NCI-H69 (cell line): ENCODE measurements at regions not wholly inside any gene's neighbourhood (a gene's known extent, or its start where the extent isn't known, plus 50 kb on each side); places are given as distances from the start of the nearest gene placed in this dataset.

ENCODE experiments used
- DNase-seq: peaks from one replicate; lab custom pipeline; 2025; lab: John Stamatoyannopoulos, UW

DNA sequence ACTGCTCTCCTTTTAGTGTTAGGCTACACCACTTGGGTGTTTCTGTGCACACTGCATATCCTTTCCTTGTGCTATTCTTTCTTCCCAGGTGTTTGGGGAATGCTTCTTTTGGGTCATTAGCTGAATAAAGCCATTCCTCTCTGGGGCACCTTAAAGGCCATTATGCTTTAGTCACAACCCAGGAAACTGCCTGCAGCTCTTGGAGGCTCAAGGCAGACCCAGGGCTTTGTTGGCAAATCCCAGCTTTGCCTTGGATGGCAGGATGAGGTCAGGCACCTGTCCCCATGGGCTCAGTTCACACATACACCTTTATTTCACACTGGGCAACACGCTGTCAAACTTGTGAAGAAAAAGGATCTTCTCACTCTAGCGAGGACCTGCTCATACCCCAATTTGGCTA is 460.6 kb downstream of the CCSER2 start:
- DNase-seq: peak; percentile 70

GRCh38 chr10:84798312-84798711 is 469.9 kb downstream of the CCSER2 start:
- no peak for DNase-seq

- DNase-seq: no peak
These were observed 472.8 kb downstream of the CCSER2 start for GRCh38 chr10:84801156-84801555.

- DNase-seq: no peak
These were observed 473.5 kb downstream of the CCSER2 start for GRCh38 chr10:84801916-84802315.

DNA sequence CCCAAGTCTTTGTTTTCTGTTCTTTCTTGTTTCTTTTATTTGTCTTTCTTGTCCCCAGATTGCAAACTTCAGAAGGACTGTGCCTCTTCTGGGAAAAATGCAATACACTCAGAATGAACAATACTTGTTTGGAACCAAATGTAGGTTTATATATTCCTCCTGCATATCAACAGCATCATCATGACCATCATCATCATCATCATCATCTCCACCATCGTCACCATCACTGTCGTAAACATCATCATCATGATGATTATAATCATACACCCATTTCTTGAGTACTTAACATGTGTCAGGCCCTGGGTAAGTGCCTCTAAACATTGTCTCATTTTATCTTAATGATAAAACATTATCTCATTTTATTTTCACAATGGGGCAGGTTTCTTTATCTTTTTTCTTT is 476.8 kb downstream of the CCSER2 start:
- DNase-seq: no peak

DNA sequence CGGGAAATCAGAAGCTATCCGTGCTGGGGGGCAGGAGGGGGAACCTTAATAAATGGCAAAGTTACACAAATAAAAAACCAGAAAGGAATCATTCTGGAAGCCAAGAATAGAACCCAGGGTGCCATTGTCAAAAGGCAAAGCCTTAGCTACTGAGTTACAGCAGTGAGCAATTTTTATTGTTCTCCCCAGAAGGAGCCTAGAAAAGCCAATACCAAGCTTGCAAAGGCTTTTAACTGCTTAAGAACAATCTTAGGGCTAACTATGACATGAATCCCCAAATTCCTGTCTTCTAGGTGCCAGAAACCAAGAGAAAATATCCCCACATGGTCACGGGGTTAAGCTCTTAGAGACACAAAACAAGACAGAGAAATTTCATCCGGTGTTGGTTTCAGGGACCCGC is 482.7 kb downstream of the CCSER2 start:
- no peak for DNase-seq

GRCh38 chr10:84818961-84819360 is 490.6 kb downstream of the CCSER2 start:
- peak; percentile 75 for DNase-seq

DNA sequence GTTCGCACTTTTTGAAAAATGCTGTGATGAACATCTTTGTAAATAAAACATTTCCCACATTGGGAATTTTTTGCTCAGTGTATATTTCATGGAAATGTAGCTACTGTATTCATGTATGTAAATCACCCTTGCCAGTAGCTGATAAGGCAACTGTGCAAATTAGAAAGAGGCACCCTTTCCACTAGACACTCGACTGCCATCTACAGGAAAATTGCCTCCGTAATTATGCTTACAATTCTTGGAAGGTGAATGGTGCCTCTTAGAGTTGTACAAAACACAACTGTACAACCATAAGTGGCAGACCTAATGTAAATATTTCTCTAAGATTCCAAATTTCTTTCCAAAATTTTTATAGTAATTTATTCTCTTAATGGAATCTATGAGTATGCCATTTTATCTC is 491.7 kb downstream of the CCSER2 start:
- DNase-seq: peak; percentile 74

- peak; percentile 65 for DNase-seq
These were observed 492.2 kb downstream of the CCSER2 start for GRCh38 chr10:84820596-84820995.

DNA sequence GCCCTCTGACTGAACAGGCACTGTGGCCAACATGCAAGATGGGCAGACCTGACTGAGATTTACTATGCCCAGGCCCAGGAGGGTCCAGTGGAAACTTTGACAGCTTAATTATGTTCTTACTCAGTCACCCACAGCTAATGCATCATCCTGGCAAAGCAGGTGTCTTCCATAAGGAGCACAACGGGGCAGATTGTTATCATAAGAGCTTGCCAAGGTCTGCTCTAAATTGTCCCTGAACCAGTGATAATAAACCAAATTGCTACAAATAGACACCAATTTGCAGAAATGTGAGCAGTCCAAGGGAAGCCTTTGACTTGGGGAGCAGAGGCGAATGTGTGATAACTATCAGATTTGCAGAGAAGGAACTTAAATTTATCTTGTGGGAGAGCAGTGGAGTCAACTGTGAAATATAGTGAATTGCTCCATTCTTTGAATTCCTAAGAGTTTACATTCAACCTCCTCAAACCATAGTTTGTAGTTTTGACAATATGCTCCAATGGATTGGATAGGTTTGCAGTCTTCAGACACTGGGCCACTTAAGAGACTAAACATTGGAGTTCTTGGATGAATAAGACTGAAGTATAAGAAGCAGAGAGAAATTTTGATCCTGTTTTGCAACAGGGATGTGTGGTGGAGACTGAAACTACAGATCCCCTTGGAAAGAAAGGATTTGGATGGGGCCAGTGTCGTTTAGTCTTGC is 494.7 kb downstream of the CCSER2 start:
- peak; percentile 77 for DNase-seq

- DNase-seq: no peak
These were observed 496.1 kb downstream of the CCSER2 start for GRCh38 chr10:84824525-84824924.

GRCh38 chr10:84825330-84825729 is 496.9 kb downstream of the CCSER2 start:
- peak; percentile 54 for DNase-seq

DNA sequence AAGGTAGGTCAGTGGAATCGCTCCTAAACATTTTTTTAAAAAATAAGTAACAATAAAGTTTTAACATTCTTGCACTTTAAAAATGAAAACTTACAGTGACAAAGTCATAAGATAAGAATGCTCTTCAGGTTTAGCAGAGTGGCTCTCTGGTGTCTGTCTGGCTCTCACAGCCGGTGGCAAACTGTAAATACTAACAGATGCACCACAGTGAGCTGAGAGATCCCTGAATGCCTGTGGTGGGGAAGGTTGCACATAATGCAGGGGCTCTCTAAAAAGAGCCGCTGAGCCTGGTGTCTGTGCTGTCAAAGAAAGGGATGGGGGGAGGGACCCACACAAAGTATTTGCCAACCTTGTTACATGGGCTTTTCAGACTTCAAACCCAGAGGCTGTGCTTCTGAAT is 498.3 kb downstream of the CCSER2 start:
- peak; percentile 68 for DNase-seq

DNA sequence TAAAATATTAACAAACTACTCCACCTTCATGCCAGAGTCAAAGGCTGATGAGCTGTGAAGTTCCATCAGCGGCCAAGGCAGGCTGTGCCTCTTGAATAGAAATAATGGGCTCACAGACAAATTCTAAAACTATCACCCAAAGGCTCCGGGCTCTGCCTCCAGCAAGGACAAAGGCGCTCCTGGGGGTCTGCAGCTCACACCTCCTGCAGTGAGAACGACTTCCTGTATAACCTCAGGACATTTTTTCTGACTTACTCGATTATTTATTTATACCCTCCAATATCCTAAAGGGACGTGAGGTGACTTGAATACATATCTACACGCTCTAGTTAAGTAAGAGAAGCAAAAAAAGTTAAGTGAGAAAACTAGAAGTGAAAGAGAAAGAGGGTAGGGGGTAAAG is 500.7 kb downstream of the CCSER2 start:
- peak; percentile 54 for DNase-seq

GRCh38 chr10:84837041-84837812 is 508.8 kb downstream of the CCSER2 start:
- DNase-seq: peak; percentile 91

DNA sequence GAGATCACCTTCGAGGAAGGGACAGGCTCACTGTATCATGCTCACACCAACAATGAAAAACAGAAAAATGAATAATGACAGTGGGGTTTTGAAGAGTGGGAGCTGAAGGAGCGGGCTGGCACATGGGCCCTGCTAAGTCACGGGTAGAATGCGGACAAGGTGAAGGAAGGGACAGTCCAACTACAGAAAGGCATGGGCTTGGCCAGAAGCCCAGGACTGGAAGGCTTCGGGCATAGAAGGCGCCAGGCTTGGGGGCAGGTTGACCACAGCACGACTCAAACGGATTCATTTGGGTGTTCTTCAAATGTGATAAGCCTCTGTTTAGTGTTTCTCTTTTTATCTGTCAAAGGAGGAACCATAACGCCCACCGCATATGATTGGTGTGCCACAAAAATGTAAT is 509.5 kb downstream of the CCSER2 start:
- peak; percentile 49 for DNase-seq

DNA sequence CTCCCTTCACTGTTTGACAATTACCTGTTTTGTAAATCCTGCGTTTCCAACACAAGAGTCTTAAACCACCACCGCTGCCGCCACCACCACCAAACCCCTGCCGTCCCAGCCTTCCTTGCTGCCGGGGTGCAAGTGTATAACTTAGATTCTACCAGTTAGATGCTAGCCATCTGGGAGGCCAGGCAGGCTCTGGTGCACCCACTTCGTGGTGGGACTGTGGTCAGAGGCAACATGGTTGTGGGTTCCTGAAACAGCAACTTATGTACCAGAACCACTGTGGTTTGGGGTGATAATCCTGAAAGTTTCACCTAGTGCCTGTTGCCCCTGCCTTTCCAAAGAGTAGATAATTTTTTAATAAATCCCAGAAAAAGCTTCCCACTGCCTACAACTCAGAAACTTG is 510.5 kb downstream of the CCSER2 start:
- no peak for DNase-seq

- DNase-seq: peak; percentile 59
These were observed 514.2 kb downstream of the CCSER2 start for GRCh38 chr10:84842593-84842992.

GRCh38 chr10:84844461-84844860 is 516.1 kb downstream of the CCSER2 start:
- DNase-seq: no peak

- DNase-seq: peak; percentile 78
These were observed 517.4 kb downstream of the CCSER2 start for GRCh38 chr10:84845628-84846261.

GRCh38 chr10:84846658-84847316 is 518.4 kb downstream of the CCSER2 start:
- DNase-seq: peak; percentile 20

DNA sequence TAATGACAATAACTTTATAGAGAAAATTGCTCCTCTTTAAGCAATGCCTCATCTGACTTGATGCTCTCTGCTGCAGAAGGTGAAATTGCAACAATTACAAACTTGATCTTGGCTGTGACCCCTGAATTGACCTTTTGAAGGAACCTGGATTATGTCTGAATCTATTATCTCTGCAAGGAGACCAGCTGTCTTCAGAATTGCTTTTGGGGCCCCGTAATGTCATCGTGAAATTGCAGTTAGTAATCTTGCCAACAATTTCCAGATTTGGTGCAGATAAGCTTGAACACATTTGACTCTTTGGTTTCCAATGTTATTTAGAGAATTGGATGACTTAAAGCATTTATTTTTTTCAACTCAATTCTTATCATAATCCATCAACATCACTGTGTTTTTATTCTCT is 520.6 kb downstream of the CCSER2 start:
- no peak for DNase-seq

- DNase-seq: no peak
These were observed 522.4 kb downstream of the CCSER2 start for GRCh38 chr10:84850826-84851225.
